Suprapubic skin (tissue), 4 donors: ENCODE measurements at regions not wholly inside any gene's neighbourhood (a gene's known extent, or its start where the extent isn't known, plus 50 kb on each side); places are given as distances from the start of the nearest gene placed in this dataset.

Experiments used
- CTCF ChIP-seq, 2 donors: fragments of 200-600 bp in 1 of 2; fragments of 450-650 bp in 1 of 2; sonication (generic) in 1 of 2; IDR thresholded peaks; one replicate each; pipeline ENCODE4 v1.5.1; 2016 to 2019; ENCODE audit warnings: antibody characterized with exemption in 2 of 2, mild to moderate bottlenecking in 1 of 2, moderate library complexity in 1 of 2
- EP300 ChIP-seq: sonication (generic); formaldehyde crosslinking; IDR thresholded peaks from one replicate; pipeline ENCODE4 v1.6.1; 2017; ENCODE audit warnings: antibody characterized with exemption
- POLR2A ChIP-seq, 2 donors: fragments of 450-650 bp; IDR thresholded peaks; one replicate each; pipeline ENCODE4 v1.6.1; 2017; ENCODE audit warnings: antibody characterized with exemption in 2 of 2, mild to moderate bottlenecking in 2 of 2, moderate library complexity in 2 of 2
- POLR2AphosphoS5 ChIP-seq, 3 donors: sonication (generic); formaldehyde crosslinking; IDR thresholded peaks; one replicate each; pipeline ENCODE4 v1.6.1; 2017; ENCODE audit warnings: antibody characterized with exemption in 3 of 3

- TF ChIP-seq POLR2A (IDR thresholded peaks at IDR 0.05): no peak
- TF ChIP-seq POLR2AphosphoS5 (IDR thresholded peaks at IDR 0.05): no peak
- TF ChIP-seq CTCF (IDR thresholded peaks at IDR 0.05): no peak
- no peak for TF ChIP-seq EP300
Measured at GRCh38 chr11:79966592-79966991, 525.8 kb upstream of the TENM4 start.
